HepG2 (cell line): ENCODE measurements at regions not wholly inside any gene's neighbourhood (a gene's known extent, or its start where the extent isn't known, plus 50 kb on each side); places are given as distances from the start of the nearest gene placed in this dataset.

Source experiments
- CBX5 ChIP-seq: sonication (generic); formaldehyde crosslinking; IDR thresholded peaks from 2 replicates; pipeline ENCODE4 v1.4.0; 2020; ENCODE audit warnings: missing genetic modification reagents, borderline replicate concordance
- CTCF ChIP-seq: sonication (generic); formaldehyde crosslinking; IDR thresholded peaks from 2 replicates; pipeline ENCODE4 v1.5.0; 2020; ENCODE audit warnings: mild to moderate bottlenecking, missing genetic modification reagents, moderate library complexity
- EZH2 ChIP-seq: conservative IDR thresholded peaks from 2 replicates; pipeline ENCODE4 v1.6.1; 2012; ENCODE audit warnings: mild to moderate bottlenecking, low read depth, low read length, moderate library complexity
- PRDM4 ChIP-seq: sonication (generic); formaldehyde crosslinking; IDR thresholded peaks from 2 replicates; pipeline ENCODE4 v1.9.0; 2021; ENCODE audit warnings: missing genetic modification reagents, borderline replicate concordance
- RAD21 ChIP-seq: fragments of 450-650 bp; formaldehyde crosslinking; IDR thresholded peaks from 2 replicates; pipeline ENCODE4 v1.5.0; 2020; ENCODE audit warnings: mild to moderate bottlenecking
- SETDB1 ChIP-seq: sonication (generic); formaldehyde crosslinking; IDR thresholded peaks from 2 replicates; pipeline ENCODE4 v1.5.1; 2020; ENCODE audit warnings: missing genetic modification reagents, mild to moderate bottlenecking, borderline replicate concordance
- SMAD3 ChIP-seq: sonication (generic); formaldehyde crosslinking; IDR thresholded peaks from 2 replicates; pipeline ENCODE4 v1.4.0; 2020; ENCODE audit warnings: missing genetic modification reagents

- TF ChIP-seq RAD21 (no peak), SMAD3 (CRISPR knock-in tag) (no peak), CTCF (CRISPR knock-in tag) (no peak), CBX5 (no peak), PRDM4 (no peak), EZH2 (no peak), SETDB1 (CRISPR knock-in tag) (no peak)
These were observed 276.1 kb upstream of the BTG1 start for GRCh38 chr12:92421701-92422100.
